OCI-LY7 (cell line): ENCODE measurements at regions not wholly inside any gene's neighbourhood (a gene's known extent, or its start where the extent isn't known, plus 50 kb on each side); places are given as distances from the start of the nearest gene placed in this dataset.

Experiments used
- BruUV-seq: library from RNA; stranded (reverse); fragments of 400-500 nt; replicated peaks from 2 replicates; lab custom pipeline; 2021; lab: Mats Ljungman, UMichigan
- CTCF ChIA-PET: fragments of 300-600 bp; sonication (Branson Sonifier 250); formaldehyde crosslinking; loops from one replicate; lab custom pipeline; 2022; ENCODE audit warnings: antibody characterized with exemption; ENCODE audit not compliant: unreplicated experiment; lab: Charles Lee
- POLR2A ChIA-PET: fragments of 300-600 bp; sonication (Branson Sonifier 250); formaldehyde crosslinking; loops from one replicate; lab custom pipeline; 2022; ENCODE audit warnings: antibody characterized with exemption; lab: Charles Lee
- DNase-seq: peaks from one replicate; pipeline ENCODE4 v3.0.0-alpha.2; 2015; ENCODE audit warnings: low spot score
- H2AFZ ChIP-seq: fragments of 200-600 bp; sonication (generic), shearing (Covaris generic); 2 replicates; pipeline ENCODE4 v1.6.1; 2014; ENCODE audit warnings: mild to moderate bottlenecking, antibody characterized with exemption, low read length, moderate library complexity
- H3K27ac ChIP-seq: fragments of 200-600 bp; sonication (generic); 2 replicates; pipeline ENCODE4 v1.5.1; 2014; ENCODE audit warnings: mixed run types, low read depth, mild to moderate bottlenecking, moderate library complexity, low read length, inconsistent platforms; ENCODE audit not compliant: poor library complexity, severe bottlenecking
- H3K36me3 ChIP-seq: fragments of 200-600 bp; sonication (generic); 2 replicates; pipeline ENCODE4 v1.6.1; 2014; ENCODE audit warnings: mild to moderate bottlenecking, antibody characterized with exemption, low read length, moderate library complexity, mixed read lengths; ENCODE audit not compliant: insufficient read depth
- H3K4me1 ChIP-seq: fragments of 200-600 bp; sonication (generic); 2 replicates; pipeline ENCODE4 v1.5.1; 2014; ENCODE audit warnings: mild to moderate bottlenecking, low read length; ENCODE audit not compliant: insufficient read depth, poor library complexity, severe bottlenecking
- H3K4me2 ChIP-seq: fragments of 200-600 bp; sonication (generic); 2 replicates; pipeline ENCODE4 v1.6.1; 2014; ENCODE audit warnings: mild to moderate bottlenecking, low read length
- H3K4me3 ChIP-seq: fragments of 200-600 bp; sonication (generic); 2 replicates; pipeline ENCODE4 v1.5.1; 2014; ENCODE audit warnings: mild to moderate bottlenecking, low read depth, low read length; ENCODE audit not compliant: poor library complexity, severe bottlenecking
- H3K79me2 ChIP-seq: fragments of 200-600 bp; sonication (generic); 2 replicates; pipeline ENCODE4 v1.6.1; 2016; ENCODE audit warnings: low read depth, mild to moderate bottlenecking, low read length, moderate library complexity, mixed read lengths; ENCODE audit not compliant: insufficient read depth
- H3K9me2 ChIP-seq: fragments of 200-600 bp; sonication (generic); 2 replicates; pipeline ENCODE4 v1.6.1; 2016; ENCODE audit warnings: mild to moderate bottlenecking, low read length, mixed read lengths; ENCODE audit not compliant: insufficient read depth
- H3K9me3 ChIP-seq: fragments of 200-600 bp; sonication (generic); 2 replicates; pipeline ENCODE4 v1.6.1; 2014; ENCODE audit warnings: mild to moderate bottlenecking, mixed run types, low read length, mixed read lengths
- H4K20me1 ChIP-seq: fragments of 200-600 bp; sonication (generic); 2 replicates; pipeline ENCODE4 v1.6.1; 2014; ENCODE audit warnings: mild to moderate bottlenecking, antibody characterized with exemption, low read length, moderate library complexity, mixed read lengths; ENCODE audit not compliant: insufficient read depth
- CTCF ChIP-seq: fragments of 200-600 bp; sonication (generic); conservative IDR thresholded peaks from 2 replicates; pipeline ENCODE4 v1.5.1; 2014; ENCODE audit warnings: mild to moderate bottlenecking, antibody characterized with exemption, low read length, moderate library complexity, mixed read lengths
- EZH2phosphoT487 ChIP-seq: fragments of 200-600 bp; sonication (generic); IDR thresholded peaks from 2 replicates; pipeline ENCODE4 v1.6.1; 2018; ENCODE audit warnings: low read depth, borderline replicate concordance, mild to moderate bottlenecking, mixed run types, antibody characterized with exemption, low read length, moderate library complexity, mixed read lengths
- intact Hi-C: fragments of 100-400 bp; cut with micrococcal nuclease; formaldehyde crosslinking; loops from one replicate; pipeline ENCODE4 v1.10.0; 2022; ENCODE audit not compliant: unreplicated experiment

GRCh38 chr6:47180633-47181032 is 129.1 kb downstream of the TNFRSF21 start:
- ChIA-PET POLR2A (interaction anchor here (0.6 kb wide), 2 partner anchors 33 to 143 kb away, joined by 3 read pairs; no protein-coding TSS in a partner anchor), CTCF (no interaction called here)
- Histone ChIP-seq H3K9me2 (no peaks in the 10 kb centered on the region), H3K36me3 (no peaks in the 10 kb centered on the region), H2AFZ (no peak overlapping the region), H3K4me1 (no peaks in the 10 kb centered on the region), H3K9me3 (no peaks in the 10 kb centered on the region), H3K4me3 (no peak overlapping the region), H4K20me1 (no peaks in the 10 kb centered on the region), H3K27ac (no peak overlapping the region), H3K4me2 (no peak overlapping the region), H3K79me2 (no peaks in the 10 kb centered on the region)
- DNase-seq: no peak
- TF ChIP-seq CTCF (no peak), EZH2phosphoT487 (no peak)
- intact Hi-C loops: no loop called here
- BruUV-seq: no TSS peak

- Histone ChIP-seq H3K9me2 (no peaks in the 10 kb centered on the region), H3K4me2 (no peak overlapping the region), H3K4me1 (no peaks in the 10 kb centered on the region), H3K27ac (no peak overlapping the region), H3K79me2 (no peaks in the 10 kb centered on the region), H3K36me3 (no peaks in the 10 kb centered on the region), H3K4me3 (no peak overlapping the region), H4K20me1 (no peaks in the 10 kb centered on the region), H3K9me3 (no peaks in the 10 kb centered on the region), H2AFZ (no peak overlapping the region)
- TF ChIP-seq EZH2phosphoT487 (no peak), CTCF (no peak)
- POLR2A ChIA-PET: no interaction called here
- intact Hi-C loops: no loop called here
- CTCF ChIA-PET: no interaction called here
- no TSS peak for BruUV-seq
- no peak for DNase-seq
These were observed 130.4 kb downstream of the TNFRSF21 start for GRCh38 chr6:47179286-47179685.

GRCh38 chr6:47175656-47176055 is 133.5 kb upstream of the ADGRF1 start:
- H3K4me2 ChIP-seq: no peak overlapping the region
- no peaks in the 10 kb centered on the region; the same call in 1 of the 2 replicates for H3K9me3 ChIP-seq
- no peak for DNase-seq
- no peak overlapping the region for H2AFZ ChIP-seq
- TF ChIP-seq CTCF (no peak), EZH2phosphoT487 (no peak)
- H3K4me1 ChIP-seq: peaks cover 1% of the 10 kb centered on the region
- ChIA-PET CTCF (no interaction called here), POLR2A (interaction anchor here (1.9 kb wide), 1 partner anchor 16 kb away, joined by 6 read pairs; no protein-coding TSS in a partner anchor)
- no peaks in the 10 kb centered on the region for H3K79me2 ChIP-seq
- BruUV-seq: no TSS peak
- H4K20me1 ChIP-seq: no peaks in the 10 kb centered on the region
- no peak overlapping the region for H3K4me3 ChIP-seq
- H3K36me3 ChIP-seq: no peaks in the 10 kb centered on the region
- intact Hi-C loops: no loop called here
- H3K9me2 ChIP-seq: no peaks in the 10 kb centered on the region
- H3K27ac ChIP-seq: no peak overlapping the region
